GM12873 (cell line): ENCODE measurements at regions not wholly inside any gene's neighbourhood (a gene's known extent, or its start where the extent isn't known, plus 50 kb on each side); places are given as distances from the start of the nearest gene placed in this dataset.

Experiments used
- CTCF ChIP-seq: IDR thresholded peaks from 2 replicates; pipeline ENCODE4 v1.5.1; 2012; ENCODE audit warnings: low read depth, mild to moderate bottlenecking, moderate library complexity, low read length, control low read depth; ENCODE audit not compliant: insufficient read depth; ENCODE audit errors: missing control alignments

- no peak for TF ChIP-seq CTCF
Measured at GRCh38 chr12:105906561-105906960, 232.2 kb downstream of the NUAK1 start.

- no peak for TF ChIP-seq CTCF
Measured at GRCh38 chr12:105907982-105908381, 230.8 kb downstream of the NUAK1 start.

- no peak for TF ChIP-seq CTCF
Measured at GRCh38 chr12:105910030-105910429, 228.7 kb downstream of the NUAK1 start.

GRCh38 chr12:105911966-105912365 lies 226.8 kb downstream of the NUAK1 start:
- TF ChIP-seq CTCF, result no peak

GRCh38 chr12:105912882-105913678 lies 225.7 kb downstream of the NUAK1 start:
- TF ChIP-seq CTCF, result no peak

- no peak for TF ChIP-seq CTCF
Measured at GRCh38 chr12:105915997-105916759, 222.6 kb downstream of the NUAK1 start.

GRCh38 chr12:105916760-105917039 lies 222.1 kb downstream of the NUAK1 start:
- TF ChIP-seq CTCF, result no peak
